Activated B cell treated with CpG ODN at 0.5 μM for 24 hours (primary cell): ENCODE measurements at regions not wholly inside any gene's neighbourhood (a gene's known extent, or its start where the extent isn't known, plus 50 kb on each side); places are given as distances from the start of the nearest gene placed in this dataset.

Experiments used
- ATAC-seq: fragments of 200-7000 bp; cut with Tn5 transposase; one replicate; pipeline ENCODE4 v1.10.0; 2021; ENCODE audit warnings: low read depth, mild to moderate bottlenecking, moderate library complexity
- CTCF ChIA-PET: fragments of 350-600 bp; sonication (Branson Sonifier 250); formaldehyde crosslinking; loops from one replicate; lab custom pipeline; 2021; ENCODE audit warnings: antibody characterized with exemption; lab: Charles Lee
- POLR2A ChIA-PET: fragments of 350-600 bp; sonication (Branson Sonifier 250); formaldehyde crosslinking; loops from one replicate; lab custom pipeline; 2021; ENCODE audit warnings: antibody characterized with exemption; lab: Charles Lee
- DNase-seq: peaks from one replicate; pipeline ENCODE4 v3.0.0; 2022
- H3K27ac Mint-ChIP-seq: one replicate; pipeline ENCODE4 v1.8.0; 2020; ENCODE audit warnings: mixed read lengths
- H3K27me3 Mint-ChIP-seq: one replicate; pipeline ENCODE4 v1.8.0; 2021; ENCODE audit warnings: mixed read lengths
- H3K36me3 Mint-ChIP-seq: one replicate; pipeline ENCODE4 v1.8.0; 2021; ENCODE audit warnings: low read depth, mixed read lengths
- H3K4me1 Mint-ChIP-seq: one replicate; pipeline ENCODE4 v1.8.0; 2021; ENCODE audit warnings: mixed read lengths
- H3K4me3 Mint-ChIP-seq: one replicate; pipeline ENCODE4 v1.8.0; 2020; ENCODE audit warnings: mild to moderate bottlenecking, mixed read lengths
- H3K9me3 Mint-ChIP-seq: one replicate; pipeline ENCODE4 v1.8.0; 2020; ENCODE audit warnings: mixed read lengths
- intact Hi-C: fragments of 100-400 bp; cut with micrococcal nuclease; formaldehyde crosslinking; loops from one replicate; pipeline ENCODE4 v1.15.1; 2024
- TF ChIP-seq, protein P1 (sequence below): fragments of 200-600 bp; IDR thresholded peaks from one replicate; pipeline ENCODE4 v1.8.0; 2022; ENCODE audit warnings: antibody characterized with exemption, mild to moderate bottlenecking

DNA sequence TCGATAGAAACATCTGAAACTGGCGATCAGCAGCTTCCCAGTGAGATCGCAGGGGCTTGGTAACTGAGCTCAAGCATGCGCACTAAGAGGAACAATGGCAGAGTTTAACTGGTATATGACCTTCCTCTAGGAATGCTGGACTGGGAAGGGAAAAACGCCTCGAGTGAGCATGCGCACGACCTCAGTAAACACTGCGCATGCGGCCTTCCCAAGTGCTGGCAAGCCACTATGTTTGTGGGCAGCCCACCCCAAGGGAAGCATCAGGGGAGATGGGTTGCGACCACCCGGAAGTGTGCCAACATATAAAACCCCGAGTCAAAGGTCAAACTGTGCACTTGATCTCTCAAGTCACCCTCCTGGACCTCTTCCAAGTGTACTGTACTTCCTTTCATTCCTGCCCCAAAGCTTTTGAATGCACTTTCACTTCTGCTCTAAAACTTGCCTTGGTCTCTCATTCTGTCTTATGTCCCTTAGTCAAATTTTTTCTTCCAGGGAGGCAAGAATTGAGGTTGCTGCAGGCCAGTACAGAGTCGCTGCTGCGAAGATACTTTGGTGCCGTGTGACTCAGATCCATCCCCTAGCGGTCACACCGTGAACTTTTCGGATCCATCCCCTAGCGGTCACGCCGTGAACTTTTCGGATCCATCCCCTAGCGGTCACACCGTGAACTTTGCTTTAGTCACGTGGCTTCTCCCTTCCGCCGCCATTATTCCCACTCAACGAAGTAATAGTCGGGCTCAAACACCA, 243.3 kb downstream of the FAM43A start:
- H3K27ac Mint-ChIP-seq = no peak overlapping the region
- TF ChIP-seq, protein P1, sequence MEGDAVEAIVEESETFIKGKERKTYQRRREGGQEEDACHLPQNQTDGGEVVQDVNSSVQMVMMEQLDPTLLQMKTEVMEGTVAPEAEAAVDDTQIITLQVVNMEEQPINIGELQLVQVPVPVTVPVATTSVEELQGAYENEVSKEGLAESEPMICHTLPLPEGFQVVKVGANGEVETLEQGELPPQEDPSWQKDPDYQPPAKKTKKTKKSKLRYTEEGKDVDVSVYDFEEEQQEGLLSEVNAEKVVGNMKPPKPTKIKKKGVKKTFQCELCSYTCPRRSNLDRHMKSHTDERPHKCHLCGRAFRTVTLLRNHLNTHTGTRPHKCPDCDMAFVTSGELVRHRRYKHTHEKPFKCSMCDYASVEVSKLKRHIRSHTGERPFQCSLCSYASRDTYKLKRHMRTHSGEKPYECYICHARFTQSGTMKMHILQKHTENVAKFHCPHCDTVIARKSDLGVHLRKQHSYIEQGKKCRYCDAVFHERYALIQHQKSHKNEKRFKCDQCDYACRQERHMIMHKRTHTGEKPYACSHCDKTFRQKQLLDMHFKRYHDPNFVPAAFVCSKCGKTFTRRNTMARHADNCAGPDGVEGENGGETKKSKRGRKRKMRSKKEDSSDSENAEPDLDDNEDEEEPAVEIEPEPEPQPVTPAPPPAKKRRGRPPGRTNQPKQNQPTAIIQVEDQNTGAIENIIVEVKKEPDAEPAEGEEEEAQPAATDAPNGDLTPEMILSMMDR = no peak
- H3K27me3 Mint-ChIP-seq = peaks cover 2% of the 10 kb centered on the region
- H3K4me3 Mint-ChIP-seq = no peak overlapping the region
- no peaks in the 10 kb centered on the region for H3K36me3 Mint-ChIP-seq
- H3K4me1 Mint-ChIP-seq = peaks cover 11% of the 10 kb centered on the region
- ATAC-seq = no peak
- ChIA-PET POLR2A (no interaction called here), CTCF (no interaction called here)
- no peak for DNase-seq
- H3K9me3 Mint-ChIP-seq = no peaks in the 10 kb centered on the region
- intact Hi-C loops = no loop called here

DNA sequence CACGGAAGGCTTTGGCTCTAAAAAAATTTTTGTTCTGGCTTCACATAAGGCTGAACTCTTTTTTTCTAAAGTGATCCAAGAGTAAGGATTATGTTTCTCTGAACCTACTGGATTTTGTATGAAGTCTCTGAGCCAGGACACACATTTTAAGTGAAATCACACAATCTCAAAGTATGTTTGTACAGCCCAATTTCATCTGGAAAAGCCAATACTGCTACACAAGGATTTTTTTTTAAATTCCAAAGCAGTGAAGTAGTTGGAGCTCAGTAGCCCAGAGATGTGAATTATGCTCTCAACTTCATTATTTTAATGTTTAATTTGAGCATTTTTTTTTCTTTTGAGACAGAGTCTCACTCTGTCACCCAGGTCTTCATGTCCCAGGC, 243.9 kb downstream of the FAM43A start:
- TF ChIP-seq, protein P1 = no peak
- ATAC-seq (no peak), DNase-seq (no peak)
- POLR2A ChIA-PET = no interaction called here
- no peaks in the 10 kb centered on the region for H3K9me3 Mint-ChIP-seq
- no peak overlapping the region for H3K4me3 Mint-ChIP-seq
- H3K27me3 Mint-ChIP-seq = peaks cover 2% of the 10 kb centered on the region
- intact Hi-C loops = no loop called here
- H3K27ac Mint-ChIP-seq = no peak overlapping the region
- peaks cover 11% of the 10 kb centered on the region for H3K4me1 Mint-ChIP-seq
- CTCF ChIA-PET = no interaction called here
- no peaks in the 10 kb centered on the region for H3K36me3 Mint-ChIP-seq

DNA sequence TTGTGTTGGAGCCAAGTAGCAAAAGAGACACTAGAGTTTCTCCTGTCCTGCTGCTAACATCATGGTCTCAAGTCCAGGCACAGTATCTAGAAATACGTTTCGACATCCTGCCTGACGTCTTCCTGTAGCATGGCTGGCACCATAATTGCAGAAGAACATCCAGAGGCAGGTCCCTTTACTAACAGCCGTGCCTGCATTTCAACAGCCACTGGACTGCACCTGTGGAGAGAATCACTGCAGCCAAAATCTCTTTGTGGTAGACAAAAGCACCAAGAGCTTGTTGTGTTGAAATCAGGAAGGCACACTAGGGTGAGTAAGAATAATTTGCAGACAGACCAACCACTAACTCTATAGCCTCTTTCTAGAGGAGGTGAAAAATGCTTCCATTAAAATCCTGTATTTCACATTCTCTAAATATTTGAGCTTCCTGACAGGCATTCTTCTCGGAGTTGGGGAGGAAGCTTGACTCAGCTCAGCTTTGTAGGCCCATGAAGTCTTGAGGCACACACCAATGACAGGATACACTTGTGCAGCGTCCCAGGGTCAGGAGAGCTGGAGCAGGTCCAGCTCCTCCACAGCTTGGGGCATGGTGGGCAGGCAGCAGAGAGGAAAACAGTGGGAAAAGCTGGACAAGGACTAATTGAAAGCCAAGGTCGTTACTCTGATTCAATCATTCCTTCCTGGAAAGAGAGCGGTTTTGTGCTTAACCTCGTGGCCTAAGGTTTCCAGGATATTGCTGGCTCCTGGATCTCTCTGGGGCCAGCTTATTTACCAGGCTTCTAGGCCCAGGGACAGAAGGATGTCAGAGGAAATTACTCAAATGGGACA, 244.9 kb downstream of the FAM43A start:
- DNase-seq = no peak
- no peak for ATAC-seq
- ChIA-PET POLR2A (no interaction called here), CTCF (interaction anchor here (0.5 kb wide), 1 partner anchor 154 kb away, joined by 3 read pairs; no protein-coding TSS in a partner anchor)
- Mint-ChIP-seq H3K27ac (no peak overlapping the region), H3K4me1 (peaks cover 6% of the 10 kb centered on the region), H3K4me3 (no peak overlapping the region), H3K9me3 (no peaks in the 10 kb centered on the region), H3K27me3 (peaks cover 2% of the 10 kb centered on the region), H3K36me3 (no peaks in the 10 kb centered on the region)
- intact Hi-C loops = no loop called here
- TF ChIP-seq, protein P1 = no peak

DNA sequence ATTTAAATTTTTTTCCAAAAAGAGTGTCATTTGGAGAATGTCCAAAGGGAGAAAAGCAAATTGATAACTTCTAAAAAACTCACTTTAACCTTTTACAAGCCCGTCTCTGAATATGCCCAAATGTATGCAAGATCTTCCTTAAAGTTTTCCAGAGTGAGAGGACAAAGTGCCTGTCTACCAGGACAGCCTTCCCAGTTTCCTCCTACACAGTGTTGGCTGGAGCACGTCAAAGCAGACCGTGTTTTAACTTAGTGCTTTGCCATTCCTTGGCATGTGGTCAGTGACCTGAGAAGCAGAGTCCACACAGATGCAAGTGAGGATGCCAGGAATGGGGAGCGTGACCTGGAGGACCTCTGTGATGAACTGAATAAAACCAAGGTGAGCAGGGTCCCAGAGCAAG, 245.7 kb downstream of the FAM43A start:
- Mint-ChIP-seq H3K27ac (no peak overlapping the region), H3K4me1 (peaks cover 10% of the 10 kb centered on the region), H3K27me3 (peaks cover 6% of the 10 kb centered on the region), H3K4me3 (no peak overlapping the region), H3K36me3 (no peaks in the 10 kb centered on the region), H3K9me3 (no peaks in the 10 kb centered on the region)
- TF ChIP-seq, protein P1 = no peak
- ATAC-seq = no peak
- no peak for DNase-seq
- intact Hi-C loops = no loop called here
- ChIA-PET POLR2A (no interaction called here), CTCF (no interaction called here)

DNA sequence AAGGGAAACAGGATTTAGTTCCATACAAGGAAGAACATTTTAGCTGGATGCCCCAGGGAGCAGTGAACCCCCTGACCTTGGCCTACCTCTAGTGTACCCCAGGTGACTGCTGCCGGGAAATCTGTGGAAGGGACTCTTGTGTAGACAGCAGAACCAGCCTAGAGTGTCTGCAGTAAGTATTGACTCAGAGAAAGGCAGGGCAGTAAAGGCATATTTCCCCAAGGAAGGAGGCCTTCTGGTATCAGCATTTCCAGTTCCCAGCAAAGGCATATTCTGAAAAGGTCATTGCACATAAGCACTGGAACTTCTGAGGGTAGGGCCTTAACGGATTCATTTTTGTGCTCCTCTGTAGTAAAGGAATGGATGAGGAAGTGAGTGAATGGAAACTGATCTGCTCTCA, 246.2 kb downstream of the FAM43A start:
- Mint-ChIP-seq H3K27ac (no peak overlapping the region), H3K27me3 (peaks cover 7% of the 10 kb centered on the region)
- TF ChIP-seq, protein P1 = no peak

More for the DNA sequence above, 246.2 kb downstream of the FAM43A start:
- H3K4me1 Mint-ChIP-seq = peaks cover 11% of the 10 kb centered on the region
- intact Hi-C loops = no loop called here
- no peak overlapping the region for H3K4me3 Mint-ChIP-seq
- ChIA-PET POLR2A (no interaction called here), CTCF (no interaction called here)
- H3K9me3 Mint-ChIP-seq = no peaks in the 10 kb centered on the region
- H3K36me3 Mint-ChIP-seq = no peaks in the 10 kb centered on the region
- ATAC-seq (no peak), DNase-seq (no peak)
